NCI-H82 (cell line): ENCODE measurements at regions not wholly inside any gene's neighbourhood (a gene's known extent, or its start where the extent isn't known, plus 50 kb on each side); places are given as distances from the start of the nearest gene placed in this dataset.
"Not testable (repeated sequence)": the region's sequence is repeated elsewhere in the genome, so short reads cannot be mapped to it uniquely, and the experiment has no call there.

ENCODE experiments used
- DNase-seq: peaks from one replicate; lab custom pipeline; 2025; lab: John Stamatoyannopoulos, UW

GRCh38 chr11:92026664-92027063 lies 198.0 kb upstream of the FAT3 start:
- DNase-seq = no peak

GRCh38 chr11:92024788-92025187 lies 199.8 kb upstream of the FAT3 start:
- no peak for DNase-seq

GRCh38 chr11:92022499-92022898 lies 202.1 kb upstream of the FAT3 start:
- DNase-seq = no peak

DNA sequence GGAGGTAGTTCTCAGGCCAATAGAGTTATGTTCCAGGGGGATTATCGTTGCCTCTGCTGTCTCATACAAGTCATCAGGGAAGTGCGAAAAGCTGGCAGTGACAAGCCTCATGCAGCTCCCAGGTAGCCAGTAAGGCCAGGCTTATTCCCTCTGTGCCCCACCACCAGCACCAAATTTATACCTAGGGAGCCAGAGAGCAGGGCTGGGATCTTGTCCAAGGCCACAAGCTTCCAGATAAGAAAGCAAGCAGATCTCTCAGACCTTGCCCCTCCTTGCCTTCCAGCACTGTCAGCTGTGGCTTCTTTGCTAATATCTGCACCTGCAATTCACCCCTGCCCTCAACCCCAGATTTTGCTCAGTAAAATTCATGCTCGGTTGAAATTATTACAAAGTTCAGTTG lies 206.3 kb upstream of the FAT3 start:
- no peak for DNase-seq

DNA sequence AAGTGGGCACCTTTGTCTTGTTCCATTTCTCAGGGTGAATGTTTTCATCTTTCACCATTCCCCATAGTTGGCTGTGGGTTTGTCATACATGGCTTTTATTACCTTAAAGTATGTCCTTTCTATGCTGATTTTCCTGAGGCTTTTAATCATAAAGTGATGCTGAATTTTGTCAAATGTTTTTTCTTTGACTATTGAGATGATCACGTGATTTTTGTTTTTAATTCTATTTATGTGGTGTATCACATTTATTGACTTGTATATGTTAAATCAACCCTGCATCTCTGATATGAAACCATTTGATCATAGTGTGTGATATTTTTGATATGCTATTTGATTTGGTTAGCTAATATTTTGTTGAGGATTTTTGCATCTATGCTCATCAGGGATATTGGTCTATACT lies 216.4 kb upstream of the FAT3 start:
- DNase-seq = no peak

DNA sequence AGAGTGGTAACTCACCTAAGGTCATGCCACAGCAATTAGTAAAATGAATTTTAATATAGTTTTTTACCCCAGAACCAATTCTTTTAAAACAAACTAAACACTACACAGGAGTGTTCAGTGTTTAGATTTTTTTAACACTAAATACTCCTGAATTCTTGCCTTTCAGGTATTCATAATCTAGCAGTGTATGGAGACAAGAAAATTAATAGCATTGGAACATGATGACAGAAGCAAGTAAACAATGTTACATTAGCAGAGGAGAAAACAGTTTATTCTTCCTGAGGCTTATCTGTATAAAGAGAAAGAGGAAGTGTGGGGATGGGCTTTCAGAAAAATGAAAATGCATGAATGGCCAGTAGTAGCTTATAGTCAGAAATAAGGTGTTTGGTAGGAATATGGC lies 222.1 kb upstream of the FAT3 start:
- no peak for DNase-seq

- DNase-seq = no peak
Measured at GRCh38 chr11:91998481-91998880, 226.1 kb upstream of the FAT3 start.

DNA sequence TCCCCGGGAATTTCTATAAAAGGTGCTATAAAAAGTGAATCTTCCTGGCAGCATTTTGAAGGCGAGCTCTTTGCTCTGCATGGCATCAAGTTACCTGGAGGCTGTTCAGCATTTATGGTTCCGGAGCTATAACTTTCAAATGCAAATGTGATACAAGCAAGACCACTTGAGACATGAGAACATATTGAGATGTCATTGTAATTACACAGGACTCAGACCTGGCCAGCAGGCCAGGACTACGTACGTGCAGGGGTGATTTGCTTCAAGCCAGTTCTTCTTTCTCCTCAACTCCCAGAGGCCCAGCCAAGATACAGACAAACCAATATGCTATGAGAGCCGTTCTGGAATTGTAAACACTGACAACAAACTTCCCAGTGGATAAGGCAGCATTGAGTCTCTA lies 227.4 kb upstream of the FAT3 start:
- no peak for DNase-seq

DNA sequence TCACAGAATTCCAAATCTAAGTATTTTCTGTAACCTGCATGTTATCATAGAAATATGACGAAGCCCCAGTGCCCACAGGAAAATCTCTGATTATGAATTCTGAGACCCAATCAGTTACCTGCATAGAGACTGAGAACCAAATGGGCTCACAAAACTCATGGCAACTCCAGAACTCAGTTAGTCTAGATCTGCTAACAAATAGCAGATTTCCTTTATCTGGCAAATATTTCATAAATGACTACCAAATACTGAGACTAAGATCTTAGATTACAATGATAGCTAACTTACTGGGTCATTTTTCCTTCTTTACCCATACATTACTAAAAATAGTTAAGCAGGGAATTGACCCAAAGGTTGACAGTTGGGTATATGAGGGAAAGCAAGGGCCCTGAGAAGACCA lies 228.1 kb upstream of the FAT3 start:
- no peak for DNase-seq

DNA sequence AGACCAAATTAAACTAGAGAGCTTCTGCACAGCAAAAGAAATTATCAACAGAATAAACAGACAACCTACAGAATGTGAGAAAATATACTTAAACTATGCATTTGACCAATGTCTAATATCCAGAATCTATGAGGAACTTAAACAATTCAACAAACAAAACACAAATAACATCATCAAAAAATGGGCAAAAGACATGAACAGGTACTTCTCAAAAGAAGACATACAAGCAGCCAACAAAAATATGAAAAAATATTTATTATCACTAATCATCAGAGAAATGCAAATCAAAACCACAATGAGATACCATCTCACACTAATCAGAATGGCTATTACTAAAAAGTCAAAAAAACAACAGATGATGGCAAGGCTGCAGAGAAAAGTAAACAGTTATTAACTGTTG lies 236.2 kb upstream of the FAT3 start:
- not testable (repeated sequence) for DNase-seq

DNA sequence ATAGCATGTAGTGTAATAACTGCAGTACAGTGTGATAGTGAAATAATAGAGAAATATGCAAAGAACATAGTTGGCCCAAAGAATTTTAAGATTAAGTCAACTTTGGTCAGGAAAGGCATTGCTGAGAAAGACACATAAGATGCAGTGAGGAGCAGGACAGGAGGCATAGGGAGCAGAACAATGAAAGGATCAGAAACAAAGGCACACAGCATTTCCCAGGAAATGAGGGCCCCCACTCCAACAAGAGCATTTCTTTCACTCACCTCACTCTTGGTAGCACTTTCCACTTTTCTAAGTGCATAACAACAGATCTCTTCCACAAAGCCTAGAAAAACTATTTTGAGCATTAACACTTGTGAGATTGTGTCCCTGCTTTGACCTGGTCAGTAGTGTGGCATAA lies 238.4 kb upstream of the FAT3 start:
- no peak for DNase-seq

GRCh38 chr11:91984033-91984584 lies 240.5 kb upstream of the FAT3 start:
- DNase-seq = no peak

- DNase-seq = no peak
Measured at GRCh38 chr11:91981995-91982394, 242.6 kb upstream of the FAT3 start.

DNA sequence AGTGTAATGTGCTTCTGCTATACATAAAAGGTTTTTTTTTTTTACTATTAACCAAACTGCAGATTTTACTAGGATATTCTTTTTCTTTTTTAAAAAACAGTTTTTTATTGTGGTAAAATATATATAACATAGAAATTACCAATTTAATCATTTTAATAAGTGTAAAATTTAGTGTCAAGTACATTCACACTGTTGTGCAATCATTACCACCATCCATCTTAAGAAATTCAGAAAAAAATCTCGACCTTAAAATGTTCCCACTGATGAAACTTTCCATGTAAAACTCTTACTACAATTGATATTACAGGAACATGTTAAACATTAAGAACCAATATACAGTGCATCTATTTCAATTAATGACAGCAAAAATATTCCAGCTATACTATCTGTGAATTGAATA lies 244.8 kb upstream of the FAT3 start:
- DNase-seq = no peak

DNA sequence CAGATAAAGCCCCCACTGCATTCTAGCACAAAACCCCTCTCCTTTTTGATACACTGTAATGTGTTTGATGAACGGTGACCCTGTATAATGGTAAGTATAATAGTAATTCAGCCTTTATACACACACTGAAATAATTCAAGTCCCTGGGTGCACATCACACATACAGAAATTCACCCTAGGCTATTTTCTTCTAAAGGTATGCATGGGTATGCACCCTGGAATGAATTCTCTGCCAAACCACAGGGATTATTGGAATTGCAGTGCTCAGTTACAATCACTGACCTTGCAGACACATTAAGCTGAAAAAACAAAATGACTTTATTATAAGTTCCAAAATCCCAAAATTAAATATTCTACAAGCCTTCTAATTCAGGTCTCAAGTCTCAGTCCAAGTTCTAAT lies 245.9 kb upstream of the FAT3 start:
- no peak for DNase-seq

DNA sequence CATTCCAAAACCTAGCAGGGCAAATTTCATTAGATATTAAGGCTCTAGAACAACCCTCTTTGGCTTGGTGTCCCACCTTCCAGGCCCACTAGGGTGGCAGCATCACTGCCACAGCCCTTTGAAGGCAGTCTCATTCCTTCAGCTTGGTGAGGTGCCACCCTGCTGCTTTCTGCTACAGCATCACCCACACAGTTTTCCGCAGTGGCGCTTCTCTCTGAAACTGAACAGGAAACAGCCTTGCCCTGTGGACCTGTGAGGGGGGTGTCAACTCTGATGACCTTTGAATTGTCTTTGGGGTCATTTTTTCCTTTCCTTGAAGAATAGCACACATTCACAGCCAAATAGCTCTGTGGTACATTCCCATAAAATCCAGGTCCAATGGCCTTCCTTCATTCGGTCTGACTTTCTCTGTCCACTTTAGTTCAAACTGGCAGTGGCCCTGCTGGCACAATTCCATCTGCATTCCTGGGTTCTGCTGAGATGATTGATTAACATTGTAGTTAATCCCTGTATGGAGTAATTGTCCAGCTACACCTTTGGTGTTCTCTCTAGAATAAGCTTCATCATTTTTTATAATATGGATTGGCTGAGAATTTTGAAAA lies 251.9 kb upstream of the FAT3 start:
- DNase-seq = no peak

- DNase-seq = no peak
Measured at GRCh38 chr11:91970624-91971023, 254.0 kb upstream of the FAT3 start.

GRCh38 chr11:91969486-91969885 lies 255.1 kb upstream of the FAT3 start:
- DNase-seq = no peak

DNA sequence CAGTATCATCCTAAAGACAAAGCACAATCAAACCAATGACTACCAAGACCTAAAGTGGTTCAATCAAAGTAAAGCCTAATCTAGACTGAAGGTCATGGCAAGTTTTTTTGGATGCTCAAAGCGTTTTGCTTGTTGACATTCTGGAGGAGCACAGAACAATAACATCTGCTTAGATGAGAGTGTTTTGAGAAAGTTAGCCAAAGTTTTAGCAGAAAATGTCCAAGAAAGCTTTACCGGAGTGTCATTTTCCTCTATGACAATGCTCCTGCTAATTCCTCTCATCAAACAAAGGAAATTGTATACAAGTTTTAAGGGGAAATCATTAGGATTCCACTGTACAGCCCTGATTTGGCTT lies 256.9 kb upstream of the FAT3 start:
- no peak for DNase-seq

DNA sequence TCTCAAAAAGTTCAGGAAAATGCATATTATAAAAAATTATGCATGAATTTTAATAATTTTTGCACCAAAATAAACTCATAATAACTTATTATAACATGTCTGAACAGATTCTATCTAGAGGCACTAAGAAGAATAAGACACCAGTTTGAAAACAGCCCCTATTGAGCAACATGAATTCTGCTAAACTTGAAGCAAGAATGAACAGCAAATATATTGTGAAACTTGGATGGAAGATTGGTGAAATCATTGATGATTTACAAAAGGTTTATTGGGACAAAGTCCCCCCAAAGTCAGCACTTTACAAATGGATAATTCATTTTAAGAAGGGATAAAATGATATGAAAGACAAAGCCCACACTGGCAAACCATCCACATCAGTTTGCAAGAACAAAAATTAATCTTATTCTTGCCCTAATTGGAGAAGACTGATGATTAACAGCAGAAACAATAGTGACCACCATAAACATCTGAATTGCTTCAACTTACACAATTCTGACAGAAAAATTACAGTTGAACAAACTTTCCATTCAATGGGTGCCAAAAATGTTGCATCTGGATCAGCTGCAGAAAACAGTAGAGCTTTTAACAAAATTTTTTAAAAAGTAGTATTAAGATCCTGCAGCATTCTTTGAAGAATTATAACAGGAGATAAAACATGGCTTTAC lies 257.5 kb upstream of the FAT3 start:
- DNase-seq = no peak

- no peak for DNase-seq
Measured at GRCh38 chr11:91966368-91966767, 258.2 kb upstream of the FAT3 start.

DNA sequence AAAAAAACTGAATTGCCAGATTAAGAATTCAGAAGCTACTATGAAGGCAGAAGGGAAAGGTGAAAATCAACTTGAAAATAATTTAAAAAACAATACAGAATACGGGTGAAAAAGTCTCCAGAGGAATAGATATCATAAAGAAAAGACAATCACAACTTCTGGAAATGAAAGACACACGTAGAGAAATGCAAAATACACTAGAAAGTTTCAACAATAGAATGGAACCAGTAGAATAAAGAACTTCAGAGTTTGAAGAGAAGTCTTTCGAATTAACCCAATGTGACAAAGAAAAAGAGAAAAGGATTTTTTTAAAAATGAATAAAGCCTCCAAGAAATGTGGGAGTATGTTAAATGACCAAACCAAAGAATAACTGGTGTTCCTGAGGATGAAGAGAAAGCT lies 263.8 kb upstream of the FAT3 start:
- no peak for DNase-seq

- no peak for DNase-seq
Measured at GRCh38 chr11:91959411-91959810, 265.2 kb upstream of the FAT3 start.

DNA sequence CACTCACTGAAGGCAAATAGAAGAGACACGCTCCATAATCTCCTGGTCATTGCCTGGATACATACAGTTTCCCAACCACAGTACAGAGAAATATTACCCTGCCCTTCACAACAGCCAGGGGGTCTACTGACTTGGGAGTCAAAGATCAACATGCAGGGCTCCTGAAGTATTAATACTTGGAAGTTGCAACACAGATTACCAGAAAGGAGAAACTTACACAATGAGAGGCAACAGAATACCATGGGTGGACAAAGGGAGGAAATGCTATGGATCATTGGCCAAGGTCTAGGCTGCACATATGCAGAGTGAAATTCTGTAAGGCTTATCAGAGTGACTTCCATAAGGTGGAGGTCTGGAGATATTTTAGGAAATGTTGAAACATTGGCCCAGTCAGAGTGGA lies 267.9 kb upstream of the FAT3 start:
- no peak for DNase-seq
